Uterus (tissue), 2 donors: ENCODE measurements at regions not wholly inside any gene's neighbourhood (a gene's known extent, or its start where the extent isn't known, plus 50 kb on each side); places are given as distances from the start of the nearest gene placed in this dataset.

ENCODE experiments used
- CTCF ChIP-seq, 4 experiments: fragments of 200-600 bp in 2 of 4; fragments of 450-650 bp in 2 of 4; sonication (generic) in 2 of 4; IDR thresholded peaks; one replicate each; pipeline ENCODE4 v1.5.1; 2016 to 2019; ENCODE audit warnings: antibody characterized with exemption in 4 of 4, mild to moderate bottlenecking in 2 of 4, moderate library complexity in 1 of 4
- POLR2A ChIP-seq, 2 donors: fragments of 450-650 bp; IDR thresholded peaks; one replicate each; pipeline ENCODE4 v1.6.1; 2016; ENCODE audit warnings: antibody characterized with exemption in 2 of 2, mild to moderate bottlenecking in 1 of 2, moderate library complexity in 1 of 2

GRCh38 chr9:107999890-108000289, 510.3 kb upstream of the KLF4 start:
- no peak for TF ChIP-seq CTCF (IDR thresholded peaks at IDR 0.05)
- TF ChIP-seq POLR2A (IDR thresholded peaks at IDR 0.05), result no peak
